CD8-positive, alpha-beta memory T cell (primary cell): ENCODE measurements at regions not wholly inside any gene's neighbourhood (a gene's known extent, or its start where the extent isn't known, plus 50 kb on each side); places are given as distances from the start of the nearest gene placed in this dataset.

Experiments
- CTCF ChIA-PET: fragments of 350-600 bp; sonication (Branson Sonifier 250); formaldehyde crosslinking; loops from one replicate; lab custom pipeline; 2021; ENCODE audit warnings: antibody characterized with exemption; lab: Charles Lee
- POLR2A ChIA-PET: fragments of 350-600 bp; sonication (Branson Sonifier 250); formaldehyde crosslinking; loops from one replicate; lab custom pipeline; 2021; ENCODE audit warnings: antibody characterized with exemption; lab: Charles Lee
- DNase-seq, 5 donors: peaks; one replicate each; pipeline versions ENCODE4 v3.0.0 to v3.0.0-alpha.2; 2020 to 2022; ENCODE audit warnings: mixed read lengths in 1 of 5
- H3K27ac ChIP-seq: one replicate; pipeline ENCODE4 v1.7.0; 2013; ENCODE audit warnings: low read depth, mild to moderate bottlenecking, low read length, moderate library complexity
- H3K27me3 ChIP-seq: 2 replicates; pipeline ENCODE4 v1.7.0; 2013; ENCODE audit warnings: low read length, mild to moderate bottlenecking; ENCODE audit not compliant: insufficient read depth, poor library complexity, severe bottlenecking
- H3K36me3 ChIP-seq: 2 replicates; pipeline ENCODE4 v1.7.0; 2013; ENCODE audit warnings: mild to moderate bottlenecking, low read length, moderate library complexity; ENCODE audit not compliant: insufficient read depth
- H3K4me1 ChIP-seq: 2 replicates; pipeline ENCODE4 v1.7.0; 2013; ENCODE audit warnings: mild to moderate bottlenecking, low read length, moderate library complexity; ENCODE audit not compliant: insufficient read depth
- H3K4me3 ChIP-seq: 2 replicates; pipeline ENCODE4 v1.7.0; 2013; ENCODE audit warnings: mild to moderate bottlenecking, low read length
- H3K9me3 ChIP-seq: 2 replicates; pipeline ENCODE4 v1.7.0; 2013; ENCODE audit warnings: mild to moderate bottlenecking, low read length
- H3K27ac Mint-ChIP-seq, 8 donors: one replicate each; pipeline ENCODE4 v1.8.0; 2020 to 2021; ENCODE audit warnings: mixed read lengths in 8 of 8, mild to moderate bottlenecking in 6 of 8, inconsistent platforms in 3 of 8, moderate library complexity in 3 of 8
- H3K27me3 Mint-ChIP-seq, 2 donors: one replicate each; pipeline ENCODE4 v1.8.0; 2020 to 2021; ENCODE audit warnings: mixed read lengths in 2 of 2, mild to moderate bottlenecking in 1 of 2, moderate library complexity in 1 of 2
- H3K36me3 Mint-ChIP-seq, 3 donors: one replicate each; pipeline ENCODE4 v1.8.0; 2020 to 2021; ENCODE audit warnings: mixed read lengths in 3 of 3, inconsistent platforms in 1 of 3, mild to moderate bottlenecking in 1 of 3
- H3K4me1 Mint-ChIP-seq, 3 donors: one replicate each; pipeline ENCODE4 v1.8.0; 2020 to 2021; ENCODE audit warnings: mixed read lengths in 3 of 3, inconsistent platforms in 1 of 3, mild to moderate bottlenecking in 1 of 3
- H3K4me3 Mint-ChIP-seq, 7 donors: one replicate each; pipeline ENCODE4 v1.8.0; 2020 to 2021; ENCODE audit warnings: mixed read lengths in 7 of 7, mild to moderate bottlenecking in 6 of 7, moderate library complexity in 4 of 7, inconsistent platforms in 2 of 7
- H3K9me3 Mint-ChIP-seq, 5 donors: one replicate each; pipeline ENCODE4 v1.8.0; 2020 to 2022; ENCODE audit warnings: mixed read lengths in 5 of 5, mild to moderate bottlenecking in 3 of 5, moderate library complexity in 2 of 5, inconsistent platforms in 1 of 5

DNA sequence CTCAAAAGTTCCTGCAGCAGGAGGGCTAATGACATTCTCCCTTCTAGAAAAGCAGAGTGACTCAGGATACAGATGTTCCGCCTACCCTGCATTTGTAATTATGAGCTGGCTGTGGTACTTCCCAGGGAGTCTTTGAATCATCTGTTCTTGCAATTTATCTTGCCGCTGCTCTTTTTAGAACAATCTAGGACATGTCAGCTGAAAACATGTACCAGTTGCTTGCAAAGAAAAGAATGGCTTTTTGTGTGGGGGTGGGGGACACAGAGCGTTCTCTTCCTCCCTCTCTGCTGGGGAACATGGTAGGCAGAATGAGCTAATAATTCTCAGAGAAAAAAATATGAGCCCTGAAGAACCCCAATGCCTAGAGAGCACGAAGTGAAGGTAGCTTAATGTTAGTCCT is 51.7 kb upstream of the TUT7 start:
- Histone ChIP-seq H3K27me3 (no peaks in the 10 kb centered on the region), H3K36me3 (no peaks in the 10 kb centered on the region), H3K4me1 (no peaks in the 10 kb centered on the region), H3K27ac (no peak overlapping the region), H3K9me3 (no peaks in the 10 kb centered on the region), H3K4me3 (no peak overlapping the region)
- no peaks in the 10 kb centered on the region for H3K9me3 Mint-ChIP-seq
- H3K36me3 Mint-ChIP-seq: no peaks in the 10 kb centered on the region
- H3K27ac Mint-ChIP-seq: no peak overlapping the region
- no peak for DNase-seq
- CTCF ChIA-PET: interaction anchor here (1.4 kb wide), 1 partner anchor 8 kb away, joined by 7 read pairs; no protein-coding TSS in a partner anchor
- no peak overlapping the region for H3K4me3 Mint-ChIP-seq
- H3K4me1 Mint-ChIP-seq: peaks cover 0 to 2% (median 0%) of the 10 kb centered on the region in 3 donors
- peaks cover 0 to 52% of the 10 kb centered on the region in 2 donors for H3K27me3 Mint-ChIP-seq
- POLR2A ChIA-PET: no interaction called here

DNA sequence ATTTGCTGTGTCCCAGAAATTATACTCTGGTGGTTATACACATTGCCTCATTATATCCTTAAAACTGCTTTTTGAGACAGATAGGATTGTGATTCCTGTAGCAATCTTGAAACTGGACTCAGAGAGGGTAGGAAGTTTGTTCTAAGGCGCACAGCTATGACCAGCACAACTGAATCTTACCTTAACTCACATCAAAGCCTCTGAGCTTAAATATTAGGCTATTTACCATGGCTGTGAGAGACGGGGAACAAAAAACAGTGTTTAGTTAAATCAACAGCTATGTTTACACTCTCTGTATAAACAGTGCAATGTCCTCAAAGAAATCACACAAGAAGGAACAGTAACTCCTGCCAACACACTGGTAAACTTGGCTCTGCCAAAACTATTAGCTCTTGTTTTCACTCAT is 50.9 kb upstream of the TUT7 start:
- H3K9me3 ChIP-seq: no peaks in the 10 kb centered on the region
- no peak for DNase-seq
- no peak overlapping the region for H3K27ac ChIP-seq
- H3K4me3 ChIP-seq: no peak overlapping the region
- Mint-ChIP-seq H3K27ac (no peak overlapping the region), H3K27me3 (peaks cover under 1 to 45% of the 10 kb centered on the region in 2 donors), H3K36me3 (no peaks in the 10 kb centered on the region), H3K4me1 (peaks cover 0 to 2% (median 0%) of the 10 kb centered on the region in 3 donors), H3K9me3 (no peaks in the 10 kb centered on the region), H3K4me3 (no peak overlapping the region)
- ChIA-PET POLR2A (no interaction called here), CTCF (interaction anchor here (1.4 kb wide), 1 partner anchor 9 kb away, joined by 7 read pairs; no protein-coding TSS in a partner anchor)
- H3K36me3 ChIP-seq: no peaks in the 10 kb centered on the region
- H3K27me3 ChIP-seq: no peaks in the 10 kb centered on the region
- no peaks in the 10 kb centered on the region for H3K4me1 ChIP-seq
